OCI-LY3 (cell line): ENCODE measurements at regions not wholly inside any gene's neighbourhood (a gene's known extent, or its start where the extent isn't known, plus 50 kb on each side); places are given as distances from the start of the nearest gene placed in this dataset.
"Not testable (repeated sequence)": the region's sequence is repeated elsewhere in the genome, so short reads cannot be mapped to it uniquely, and the experiment has no call there.

Experiments used
- H2AFZ ChIP-seq: fragments of 200-600, 300-600 bp; shearing (Covaris generic); 2 replicates; pipeline ENCODE4 v1.6.0; 2014; ENCODE audit warnings: antibody characterized with exemption, low read depth, low read length
- H3K27ac ChIP-seq: fragments of 200-600, 300-600 bp; sonication (generic); 2 replicates; pipeline ENCODE4 v1.5.1; 2014; ENCODE audit warnings: mild to moderate bottlenecking, low read length, moderate library complexity, mixed read lengths
- H3K27me3 ChIP-seq: fragments of 200-600, 300-600 bp; sonication (generic); 2 replicates; pipeline ENCODE4 v1.6.1; 2014; ENCODE audit warnings: low read depth, low read length, mixed read lengths
- H3K36me3 ChIP-seq: fragments of 200-600, 300-600 bp; sonication (generic); replicated peaks from 2 replicates; pipeline ENCODE3; 2014; ENCODE audit warnings: low read depth, low read length, mixed read lengths
- H3K4me1 ChIP-seq: fragments of 300-600, 200-600 bp; sonication (generic); 2 replicates; pipeline ENCODE4 v1.6.1; 2014; ENCODE audit warnings: low read length, mixed read lengths
- H3K4me2 ChIP-seq: fragments of 200-600, 300-600 bp; sonication (generic); 2 replicates; pipeline ENCODE4 v1.6.1; 2014; ENCODE audit warnings: low read length, mixed read lengths
- H3K4me3 ChIP-seq: fragments of 300-600, 200-600 bp; sonication (generic); 2 replicates; pipeline ENCODE4 v1.5.1; 2014; ENCODE audit warnings: antibody characterized with exemption, mild to moderate bottlenecking, low read length, moderate library complexity
- H3K79me2 ChIP-seq: fragments of 300-600, 200-600 bp; shearing (Covaris generic); 2 replicates; pipeline ENCODE4 v1.6.1; 2014; ENCODE audit warnings: mild to moderate bottlenecking, low read length, mixed read lengths
- H3K9ac ChIP-seq: fragments of 300-600, 200-600 bp; shearing (Covaris generic); 2 replicates; pipeline ENCODE4 v1.6.0; 2014; ENCODE audit warnings: mild to moderate bottlenecking, low read length, moderate library complexity
- H3K9me3 ChIP-seq: fragments of 200-600, 300-600 bp; shearing (Covaris generic); 2 replicates; pipeline ENCODE4 v1.6.1; 2014; ENCODE audit warnings: low read length, mixed read lengths; ENCODE audit not compliant: insufficient read depth
- H4K20me1 ChIP-seq: fragments of 200-600, 300-600 bp; sonication (generic); 2 replicates; pipeline ENCODE4 v1.6.1; 2016; ENCODE audit warnings: low read length, mixed read lengths; ENCODE audit not compliant: insufficient read depth
- EZH2phosphoT487 ChIP-seq: fragments of 200-600 bp; shearing (Covaris generic); IDR thresholded peaks from 2 replicates; pipeline ENCODE4 v1.6.1; 2018; ENCODE audit warnings: antibody characterized with exemption, mixed run types, low read depth
- TF ChIP-seq, protein P1 (sequence below): fragments of 200-600, 300-600 bp; sonication (generic); IDR thresholded peaks from 2 replicates; pipeline ENCODE4 v1.5.1; 2014; ENCODE audit warnings: antibody characterized with exemption, low read length, low read depth

DNA sequence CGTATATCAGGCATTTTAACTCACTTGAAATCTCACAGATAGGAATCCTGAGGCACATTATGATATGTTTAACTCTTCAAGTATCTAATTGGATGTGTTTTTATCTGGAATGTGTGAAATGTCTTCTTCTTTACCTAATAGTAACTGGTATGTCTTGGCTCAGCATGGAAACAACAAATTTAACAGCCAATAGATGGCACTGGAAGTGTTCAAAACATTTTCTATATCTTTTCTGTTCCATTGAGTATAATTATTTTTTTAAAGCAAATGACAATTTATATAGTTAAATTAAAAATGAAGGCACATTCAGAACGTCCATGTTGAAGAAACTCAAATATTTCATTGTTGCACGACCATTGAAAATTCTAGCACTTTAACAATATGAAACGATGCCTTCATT is 164.6 kb upstream of the SLC16A7 start:
- Histone ChIP-seq H3K4me3 (no peak overlapping the region), H3K79me2 (no peaks in the 10 kb centered on the region), H3K9ac (no peak overlapping the region), H3K4me2 (no peak overlapping the region), H3K4me1 (no peaks in the 10 kb centered on the region), H4K20me1 (no peaks in the 10 kb centered on the region), H3K27ac (no peak overlapping the region), H3K27me3 (no peaks in the 10 kb centered on the region), H3K9me3 (no peaks in the 10 kb centered on the region), H2AFZ (no peak overlapping the region), H3K36me3 (no peaks in the 10 kb centered on the region)
- TF ChIP-seq, protein P1, sequence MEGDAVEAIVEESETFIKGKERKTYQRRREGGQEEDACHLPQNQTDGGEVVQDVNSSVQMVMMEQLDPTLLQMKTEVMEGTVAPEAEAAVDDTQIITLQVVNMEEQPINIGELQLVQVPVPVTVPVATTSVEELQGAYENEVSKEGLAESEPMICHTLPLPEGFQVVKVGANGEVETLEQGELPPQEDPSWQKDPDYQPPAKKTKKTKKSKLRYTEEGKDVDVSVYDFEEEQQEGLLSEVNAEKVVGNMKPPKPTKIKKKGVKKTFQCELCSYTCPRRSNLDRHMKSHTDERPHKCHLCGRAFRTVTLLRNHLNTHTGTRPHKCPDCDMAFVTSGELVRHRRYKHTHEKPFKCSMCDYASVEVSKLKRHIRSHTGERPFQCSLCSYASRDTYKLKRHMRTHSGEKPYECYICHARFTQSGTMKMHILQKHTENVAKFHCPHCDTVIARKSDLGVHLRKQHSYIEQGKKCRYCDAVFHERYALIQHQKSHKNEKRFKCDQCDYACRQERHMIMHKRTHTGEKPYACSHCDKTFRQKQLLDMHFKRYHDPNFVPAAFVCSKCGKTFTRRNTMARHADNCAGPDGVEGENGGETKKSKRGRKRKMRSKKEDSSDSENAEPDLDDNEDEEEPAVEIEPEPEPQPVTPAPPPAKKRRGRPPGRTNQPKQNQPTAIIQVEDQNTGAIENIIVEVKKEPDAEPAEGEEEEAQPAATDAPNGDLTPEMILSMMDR = peak; percentile 58
- TF ChIP-seq EZH2phosphoT487 = no peak

DNA sequence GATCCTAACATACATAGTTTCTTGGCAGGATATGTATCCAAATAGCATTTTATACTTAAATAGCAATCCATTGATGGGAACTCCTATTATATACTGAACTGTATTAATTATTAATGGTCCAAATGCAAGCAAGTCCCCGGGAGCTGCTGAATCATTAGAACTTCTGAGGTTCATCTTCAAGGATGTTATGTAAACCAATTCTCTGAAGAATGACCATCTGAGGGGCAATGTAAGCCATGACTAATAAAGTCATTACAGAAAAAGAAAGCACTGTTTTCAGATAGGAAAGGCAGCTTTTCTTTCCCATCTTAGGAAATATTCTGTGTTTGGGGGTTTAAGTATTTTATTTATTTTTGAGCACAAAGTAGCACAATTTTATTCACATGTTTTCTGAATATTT is 166.1 kb upstream of the SLC16A7 start:
- Histone ChIP-seq H3K9ac (no peak overlapping the region), H3K27me3 (no peaks in the 10 kb centered on the region), H3K9me3 (no peaks in the 10 kb centered on the region), H2AFZ (no peak overlapping the region), H4K20me1 (no peaks in the 10 kb centered on the region), H3K36me3 (no peaks in the 10 kb centered on the region), H3K79me2 (no peaks in the 10 kb centered on the region), H3K4me1 (no peaks in the 10 kb centered on the region), H3K4me3 (no peak overlapping the region), H3K4me2 (no peak overlapping the region), H3K27ac (no peak overlapping the region)
- TF ChIP-seq EZH2phosphoT487 = no peak
- TF ChIP-seq, protein P1 = no peak

DNA sequence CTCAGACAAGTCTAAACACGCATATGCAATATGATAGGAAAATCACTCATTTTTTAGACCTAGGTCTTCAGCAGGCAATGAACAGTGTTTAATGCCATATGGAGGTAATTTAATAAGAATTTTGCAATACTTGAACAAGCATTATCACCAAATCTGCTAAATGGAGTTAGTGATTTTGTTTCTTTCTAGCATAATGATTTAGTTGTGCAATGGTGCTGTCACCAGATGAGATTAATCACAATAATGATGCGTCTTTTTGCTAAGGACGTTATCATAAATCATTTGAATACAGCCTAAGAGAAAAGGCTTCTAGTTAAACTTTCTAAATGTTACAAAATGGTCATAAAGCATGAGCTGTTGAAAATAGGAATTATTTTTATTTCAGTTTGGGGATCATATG is 170.0 kb upstream of the SLC16A7 start:
- H3K4me3 ChIP-seq = no peak overlapping the region
- H3K27me3 ChIP-seq = no peaks in the 10 kb centered on the region
- no peak overlapping the region for H3K9ac ChIP-seq
- H3K36me3 ChIP-seq = no peaks in the 10 kb centered on the region
- H3K9me3 ChIP-seq = no peaks in the 10 kb centered on the region
- H2AFZ ChIP-seq = no peak overlapping the region
- TF ChIP-seq, protein P1 = no peak
- no peak for TF ChIP-seq EZH2phosphoT487
- no peaks in the 10 kb centered on the region for H3K4me1 ChIP-seq
- no peak overlapping the region for H3K27ac ChIP-seq
- no peak overlapping the region for H3K4me2 ChIP-seq
- no peaks in the 10 kb centered on the region for H4K20me1 ChIP-seq
- H3K79me2 ChIP-seq = no peaks in the 10 kb centered on the region

DNA sequence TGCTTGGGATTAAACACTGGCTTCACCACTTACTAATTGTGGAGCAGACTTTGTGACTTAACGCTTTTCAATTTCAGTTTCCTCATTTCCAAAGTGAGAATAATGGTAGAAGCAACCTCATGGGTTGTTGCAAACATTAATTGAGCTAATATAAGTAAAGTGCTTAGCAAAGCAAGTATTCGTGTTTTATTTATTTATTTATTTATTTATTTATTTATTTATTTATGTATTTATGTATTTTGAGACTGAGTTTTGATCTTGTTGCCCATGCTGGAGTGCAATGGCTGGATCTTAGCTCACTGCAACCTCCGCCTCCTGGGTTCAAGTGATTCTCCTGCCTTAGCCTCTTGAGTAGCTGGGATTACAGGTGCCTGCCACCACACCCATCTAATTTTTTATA is 171.2 kb upstream of the SLC16A7 start:
- H3K27me3 ChIP-seq, H3K9ac ChIP-seq, H4K20me1 ChIP-seq, H2AFZ ChIP-seq, H3K36me3 ChIP-seq, H3K27ac ChIP-seq, H3K4me1 ChIP-seq, H3K9me3 ChIP-seq, H3K79me2 ChIP-seq, H3K4me2 ChIP-seq, H3K4me3 ChIP-seq: not testable (repeated sequence)

DNA sequence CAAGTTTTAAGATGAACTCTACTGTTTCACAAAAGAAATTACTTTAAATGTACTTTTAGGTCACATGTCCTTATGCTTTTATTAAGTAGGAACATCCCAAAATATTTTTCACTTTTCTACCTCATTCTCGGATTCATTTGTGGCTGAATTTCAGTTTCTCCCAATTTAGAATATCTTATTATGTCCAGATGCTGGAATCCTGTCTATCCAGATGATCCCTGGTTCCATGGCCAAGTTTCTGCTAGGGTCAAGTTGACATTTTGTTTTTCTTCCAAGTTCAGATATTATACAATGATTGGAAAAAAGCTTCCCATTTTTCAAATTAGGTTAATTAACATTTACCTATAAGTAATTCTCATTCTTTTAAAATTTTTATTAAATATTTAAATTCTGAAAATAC is 181.8 kb upstream of the SLC16A7 start:
- no peaks in the 10 kb centered on the region for H4K20me1 ChIP-seq
- no peaks in the 10 kb centered on the region for H3K9me3 ChIP-seq
- H3K79me2 ChIP-seq = no peaks in the 10 kb centered on the region
- no peak overlapping the region for H3K4me3 ChIP-seq
- no peak for TF ChIP-seq EZH2phosphoT487
- TF ChIP-seq, protein P1 = no peak
- no peak overlapping the region for H3K4me2 ChIP-seq
- H3K27me3 ChIP-seq = no peaks in the 10 kb centered on the region
- no peak overlapping the region for H3K9ac ChIP-seq
- peaks cover 20% of the 10 kb centered on the region for H3K4me1 ChIP-seq
- H3K36me3 ChIP-seq = no peaks in the 10 kb centered on the region
- H3K27ac ChIP-seq = no peak overlapping the region
- no peak overlapping the region for H2AFZ ChIP-seq
